Left lung (tissue), 4 donors: ENCODE measurements at regions not wholly inside any gene's neighbourhood (a gene's known extent, or its start where the extent isn't known, plus 50 kb on each side); places are given as distances from the start of the nearest gene placed in this dataset.
"Not testable (repeated sequence)": the region's sequence is repeated elsewhere in the genome, so short reads cannot be mapped to it uniquely, and the experiment has no call there.

Experiments used
- ATAC-seq: fragments of 200-7000 bp; cut with Tn5 transposase; one replicate; pipeline ENCODE4 v1.9.1; 2020; ENCODE audit warnings: moderate library complexity
- DNase-seq, 4 donors: peaks; one replicate each; pipeline ENCODE4 v3.0.0-alpha.2; 2013 to 2020
- H3K27ac ChIP-seq, 2 donors: fragments of 200-600 bp; sonication (generic) in 1 of 2; one replicate each; pipeline versions ENCODE4 v1.5.0 to v1.8.0; 2020 to 2021
- H3K27me3 ChIP-seq, 2 donors: fragments of 200-600 bp; sonication (generic) in 1 of 2; one replicate each; pipeline versions ENCODE4 v1.5.0 to v1.8.0; 2020 to 2021
- H3K36me3 ChIP-seq, 2 donors: fragments of 200-600 bp; sonication (generic) in 1 of 2; one replicate each; pipeline versions ENCODE4 v1.5.0 to v1.8.0; 2020 to 2021
- H3K4me1 ChIP-seq, 2 donors: fragments of 200-600 bp; one replicate each; pipeline ENCODE4 v1.8.0; 2021
- H3K4me3 ChIP-seq, 2 donors: fragments of 200-600 bp; sonication (generic) in 1 of 2; one replicate each; pipeline versions ENCODE4 v1.5.0 to v1.8.0; 2020 to 2021; ENCODE audit warnings: mild to moderate bottlenecking in 1 of 2
- H3K9me3 ChIP-seq, 2 donors: fragments of 200-600 bp; sonication (generic) in 1 of 2; one replicate each; pipeline versions ENCODE4 v1.5.0 to v1.8.0; 2020 to 2021
- intact Hi-C, 2 donors: fragments of 100-400 bp; cut with DNase I; formaldehyde crosslinking; loops; one replicate each; pipeline versions ENCODE4 v1.11.2 to v1.14.2; 2022
- TF ChIP-seq, protein P1 (sequence below), 2 donors: fragments of 200-600 bp; sonication (generic) in 1 of 2; IDR thresholded peaks; one replicate each; pipeline versions ENCODE4 v1.5.0 to v1.8.0; 2021; ENCODE audit warnings: antibody characterized with exemption in 2 of 2
- donor health status: DM: no; HTN: yes; CAD: no.
- donor health status: DM: no; HTN: no; CAD: no.

DNA sequence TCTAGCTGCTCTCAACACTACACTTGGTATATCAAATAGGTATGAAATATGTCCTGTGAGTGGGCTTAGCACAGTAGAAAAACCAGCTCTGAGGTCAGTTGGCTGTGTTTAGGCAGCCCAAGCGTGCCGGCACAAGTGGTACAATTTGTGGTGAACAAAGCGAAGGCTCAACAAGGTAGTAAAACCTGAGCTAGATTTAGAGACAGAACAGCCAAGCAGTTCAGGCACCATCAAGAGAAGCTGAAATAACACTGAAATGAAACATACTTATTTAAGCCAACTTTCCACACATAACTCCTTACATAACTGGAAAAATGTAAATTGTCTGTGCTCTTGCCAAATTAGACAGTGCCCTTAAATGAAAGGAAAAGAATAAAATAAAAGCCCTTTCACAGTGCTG lies 596.8 kb upstream of the FBXO33 start:
- intact Hi-C loops: no loop called here
- H3K27ac ChIP-seq: no peak overlapping the region
- TF ChIP-seq, protein P1, sequence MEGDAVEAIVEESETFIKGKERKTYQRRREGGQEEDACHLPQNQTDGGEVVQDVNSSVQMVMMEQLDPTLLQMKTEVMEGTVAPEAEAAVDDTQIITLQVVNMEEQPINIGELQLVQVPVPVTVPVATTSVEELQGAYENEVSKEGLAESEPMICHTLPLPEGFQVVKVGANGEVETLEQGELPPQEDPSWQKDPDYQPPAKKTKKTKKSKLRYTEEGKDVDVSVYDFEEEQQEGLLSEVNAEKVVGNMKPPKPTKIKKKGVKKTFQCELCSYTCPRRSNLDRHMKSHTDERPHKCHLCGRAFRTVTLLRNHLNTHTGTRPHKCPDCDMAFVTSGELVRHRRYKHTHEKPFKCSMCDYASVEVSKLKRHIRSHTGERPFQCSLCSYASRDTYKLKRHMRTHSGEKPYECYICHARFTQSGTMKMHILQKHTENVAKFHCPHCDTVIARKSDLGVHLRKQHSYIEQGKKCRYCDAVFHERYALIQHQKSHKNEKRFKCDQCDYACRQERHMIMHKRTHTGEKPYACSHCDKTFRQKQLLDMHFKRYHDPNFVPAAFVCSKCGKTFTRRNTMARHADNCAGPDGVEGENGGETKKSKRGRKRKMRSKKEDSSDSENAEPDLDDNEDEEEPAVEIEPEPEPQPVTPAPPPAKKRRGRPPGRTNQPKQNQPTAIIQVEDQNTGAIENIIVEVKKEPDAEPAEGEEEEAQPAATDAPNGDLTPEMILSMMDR (IDR thresholded peaks at IDR 0.05): no peak
- H3K4me1 ChIP-seq: no peaks in the 10 kb centered on the region
- no peaks in the 10 kb centered on the region for H3K9me3 ChIP-seq
- H3K27me3 ChIP-seq: no peaks in the 10 kb centered on the region
- no peak overlapping the region for H3K4me3 ChIP-seq
- DNase-seq (no peak), ATAC-seq (no peak)
- no peaks in the 10 kb centered on the region for H3K36me3 ChIP-seq

- Histone ChIP-seq H3K27ac (no peak overlapping the region), H3K4me3 (no peak overlapping the region), H3K27me3 (no peaks in the 10 kb centered on the region), H3K36me3 (no peaks in the 10 kb centered on the region), H3K9me3 (no peaks in the 10 kb centered on the region), H3K4me1 (no peaks in the 10 kb centered on the region)
- TF ChIP-seq, protein P1 (IDR thresholded peaks at IDR 0.05): no peak
- DNase-seq: no peak
- intact Hi-C loops: no loop called here
- no peak for ATAC-seq
Observed at GRCh38 chr14:40025101-40025500, 592.9 kb upstream of the FBXO33 start.

- H3K27me3 ChIP-seq: no peaks in the 10 kb centered on the region
- TF ChIP-seq, protein P1 (IDR thresholded peaks at IDR 0.05): no peak
- no peaks in the 10 kb centered on the region for H3K36me3 ChIP-seq
- no peak overlapping the region for H3K27ac ChIP-seq
- no peak overlapping the region for H3K4me3 ChIP-seq
- intact Hi-C loops: no loop called here
- H3K4me1 ChIP-seq: no peaks in the 10 kb centered on the region
- DNase-seq (no peak), ATAC-seq (no peak)
- H3K9me3 ChIP-seq: no peaks in the 10 kb centered on the region
Observed at GRCh38 chr14:40010961-40011360, 578.7 kb upstream of the FBXO33 start.

DNA sequence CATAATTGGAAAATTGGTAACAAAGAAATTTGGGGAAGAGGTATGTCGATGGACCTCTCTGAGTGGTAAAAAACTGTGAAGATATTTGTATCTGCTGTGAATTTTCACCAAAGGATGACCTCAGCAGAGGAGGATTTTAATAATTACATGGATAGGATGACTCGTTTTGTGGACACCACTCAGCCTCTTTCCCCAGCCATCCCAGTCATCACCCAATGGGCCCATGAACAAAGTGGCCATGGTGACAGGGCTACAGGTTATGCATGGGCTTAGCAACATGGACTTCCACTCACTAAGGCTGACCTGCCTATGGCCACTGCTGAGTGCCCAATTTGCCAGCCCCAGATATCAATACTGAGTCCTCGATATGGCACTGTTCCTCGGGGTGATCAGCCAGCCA lies 577.5 kb upstream of the FBXO33 start:
- Histone ChIP-seq H3K27ac (no peak overlapping the region), H3K36me3 (no peaks in the 10 kb centered on the region), H3K27me3 (no peaks in the 10 kb centered on the region), H3K9me3 (no peaks in the 10 kb centered on the region), H3K4me1 (no peaks in the 10 kb centered on the region), H3K4me3 (no peak overlapping the region)
- DNase-seq (no peak), ATAC-seq (no peak)
- intact Hi-C loops: no loop called here
- TF ChIP-seq, protein P1 (IDR thresholded peaks at IDR 0.05): no peak

- DNase-seq, H3K27me3 ChIP-seq, intact Hi-C loops, H3K36me3 ChIP-seq, H3K9me3 ChIP-seq, H3K4me1 ChIP-seq, H3K27ac ChIP-seq, ATAC-seq, H3K4me3 ChIP-seq: not testable (repeated sequence)
Observed at GRCh38 chr14:40008345-40008744, 576.1 kb upstream of the FBXO33 start.

- no peaks in the 10 kb centered on the region for H3K36me3 ChIP-seq
- DNase-seq (no peak), ATAC-seq (peak; percentile 61)
- H3K27ac ChIP-seq: no peak overlapping the region
- TF ChIP-seq, protein P1 (IDR thresholded peaks at IDR 0.05): no peak
- H3K9me3 ChIP-seq: no peaks in the 10 kb centered on the region
- no peaks in the 10 kb centered on the region for H3K4me1 ChIP-seq
- no peak overlapping the region for H3K4me3 ChIP-seq
- H3K27me3 ChIP-seq: no peaks in the 10 kb centered on the region
- intact Hi-C loops: no loop called here
Observed at GRCh38 chr14:40004871-40005500, 572.8 kb upstream of the FBXO33 start.
